K562 (cell line): ENCODE measurements at regions not wholly inside any gene's neighbourhood (a gene's known extent, or its start where the extent isn't known, plus 50 kb on each side); places are given as distances from the start of the nearest gene placed in this dataset.

Source experiments
- ATAC-seq: fragments of 200-7000 bp; cut with Tn5 transposase; 3 replicates; pipeline ENCODE4 v1.9.1; 2020; ENCODE audit warnings: moderate library complexity
- BruUV-seq: library from RNA; stranded (reverse); fragments of 400-500 nt; replicated peaks from 2 replicates; lab custom pipeline; 2021; lab: Mats Ljungman, UMichigan
- CTCF ChIA-PET: fragments of 300-600 bp; formaldehyde crosslinking; extraction: SDS; loops from one replicate; lab custom pipeline; 2021; ENCODE audit warnings: low intra/inter-chr PET ratio; lab: Yijun Ruan, JAX
- POLR2A ChIA-PET: fragments of 300-600, 350-650 bp; sonication (Branson Sonifier 250); formaldehyde crosslinking; extraction: SDS; loops from one replicate; lab custom pipeline; 2021; ENCODE audit warnings: antibody characterized with exemption, inconsistent platforms; lab: Yijun Ruan, JAX
- DNase-seq, 4 experiments: peaks; one replicate each; pipeline versions ENCODE4 v3.0.0 to v3.0.0-alpha.2; 2011 to 2018; ENCODE audit warnings: low spot score in 3 of 4, mixed read lengths in 3 of 4; ENCODE audit errors: extremely low read depth in 1 of 4
- FAIRE-seq: peaks from 2 replicates; lab custom pipeline; 2011; peaks lifted over from hg19 to GRCh38; lab: Jason Lieb, UNC
- H2AFZ ChIP-seq: 2 replicates; pipeline ENCODE4 v1.6.0; 2011; ENCODE audit warnings: low read depth, low read length, control low read depth, inconsistent platforms
- H3K27ac ChIP-seq: fragments of 200-600 bp; 3 replicates; pipeline ENCODE4 v1.8.0; 2011; ENCODE audit warnings: low read depth, mild to moderate bottlenecking, control low read depth, inconsistent platforms, low read length, moderate library complexity, mixed read lengths; ENCODE audit errors: extremely low read depth
- H3K27me3 ChIP-seq, 2 experiments: fragments of 300-600 bp in 1 of 2; 2 replicates in 1 of 2; 3 replicates in 1 of 2; pipeline versions ENCODE4 v1.6.0 to v1.8.0; 2011; ENCODE audit warnings: inconsistent platforms in 2 of 2, low read length in 2 of 2, mild to moderate bottlenecking in 1 of 2, mixed read lengths in 1 of 2, moderate library complexity in 1 of 2; ENCODE audit not compliant: control insufficient read depth in 2 of 2, insufficient read depth in 2 of 2
- H3K36me3 ChIP-seq: fragments of 300-600 bp; 3 replicates; pipeline ENCODE4 v1.8.0; 2011; ENCODE audit warnings: mild to moderate bottlenecking, low read length, inconsistent platforms; ENCODE audit not compliant: control insufficient read depth, insufficient read depth
- H3K4me1 ChIP-seq, 2 experiments: fragments of 200-600 bp in 1 of 2; replicated peaks in 1 of 2; 2 replicates in 1 of 2; 3 replicates in 1 of 2; pipeline versions ENCODE4 v1.5.1 to v1.8.0; 2011; ENCODE audit warnings: inconsistent platforms in 2 of 2, low read length in 2 of 2, mild to moderate bottlenecking in 1 of 2, mixed read lengths in 1 of 2, moderate library complexity in 1 of 2; ENCODE audit not compliant: control insufficient read depth in 2 of 2, insufficient read depth in 2 of 2
- H3K4me2 ChIP-seq: 2 replicates; pipeline ENCODE4 v1.6.1; 2011; ENCODE audit warnings: low read length, control low read depth, inconsistent platforms, mixed read lengths; ENCODE audit not compliant: insufficient read depth
- H3K4me3 ChIP-seq: fragments of 200-600 bp; sonication (generic), shearing (Covaris generic); 2 replicates; pipeline ENCODE4 v1.5.1; 2016; ENCODE audit warnings: control low read depth, inconsistent platforms
- H3K79me2 ChIP-seq: fragments of 200-600 bp; 3 replicates; pipeline ENCODE4 v1.8.0; 2011; ENCODE audit warnings: low read length, inconsistent platforms; ENCODE audit not compliant: control insufficient read depth, insufficient read depth
- H3K9ac ChIP-seq, 2 experiments: 2 replicates each; pipeline versions ENCODE4 v1.6.0 to v1.6.1; 2011; ENCODE audit warnings: low read depth in 2 of 2, low read length in 2 of 2, control low read depth in 1 of 2, inconsistent platforms in 1 of 2, mild to moderate bottlenecking in 1 of 2, mixed read lengths in 1 of 2; ENCODE audit not compliant: insufficient read depth in 1 of 2
- H3K9me1 ChIP-seq: one replicate; pipeline ENCODE4 v1.6.0; 2011; ENCODE audit warnings: inconsistent platforms, mild to moderate bottlenecking, low read length, moderate library complexity; ENCODE audit not compliant: control insufficient read depth, insufficient read depth
- H3K9me3 ChIP-seq: replicated peaks from 2 replicates; pipeline ENCODE4 v1.5.1; 2011; ENCODE audit warnings: low read depth, low read length, inconsistent platforms; ENCODE audit not compliant: control insufficient read depth, insufficient read depth
- H4K20me1 ChIP-seq: replicated peaks from 2 replicates; pipeline ENCODE4 v1.6.1; 2011; ENCODE audit warnings: low read length, inconsistent platforms, mixed read lengths; ENCODE audit not compliant: control insufficient read depth, insufficient read depth
- FOSL1 ChIP-seq: fragments of 200-800 bp; sonication (Bioruptor generic); conservative IDR thresholded peaks from 2 replicates; pipeline ENCODE4 v1.6.1; 2016; ENCODE audit warnings: missing genetic modification characterization, missing compliant biosample characterization
- GTF2F1 ChIP-seq: IDR thresholded peaks from 2 replicates; pipeline ENCODE4 v1.6.1; 2011; ENCODE audit warnings: low read depth, low read length, improper control_type of control experiment
- JUND ChIP-seq, 2 experiments: IDR thresholded peaks; 2 replicates in 1 of 2; 3 replicates in 1 of 2; pipeline ENCODE4 v1.6.1; 2011; ENCODE audit warnings: borderline replicate concordance in 2 of 2, low read depth in 2 of 2, low read length in 2 of 2, improper control_type of control experiment in 1 of 2, missing biosample characterization in 1 of 2, missing genetic modification characterization in 1 of 2, missing genetic modification reagents in 1 of 2
- SOX6 ChIP-seq: fragments of 450-650 bp; IDR thresholded peaks from 2 replicates; pipeline ENCODE4 v1.6.1; 2014; ENCODE audit warnings: mild to moderate bottlenecking
- WGBS: fragments of 100-300 bp; shearing (Covaris generic); methylation state at CpG from one replicate; pipeline ENCODE4 v1.1.6; 2016; ENCODE audit warnings: low coverage, mixed read lengths; ENCODE audit not compliant: insufficient coverage; ENCODE audit errors: missing lambda C conversion rate; 5-methylcytosine and 5-hydroxymethylcytosine counted together
- in situ Hi-C: fragments of 300-500 bp; cut with MboI; formaldehyde crosslinking; loops from 4 replicates; pipeline ENCODE4 v1.15.0; 2018; ENCODE audit warnings: inconsistent platforms, mixed read lengths
- intact Hi-C: fragments of 100-400 bp; cut with micrococcal nuclease; formaldehyde crosslinking; loops from 2 replicates; pipeline ENCODE4 v1.14.2; 2022

- in situ Hi-C loops (no loop called here), intact Hi-C loops (no loop called here)
- 1% methylated on average over 10 of the region's 10 CpGs for WGBS
- FAIRE-seq (no peak), DNase-seq (no peak), ATAC-seq (no peak)
- H3K4me2 ChIP-seq: no peak overlapping the region
- no peaks in the 10 kb centered on the region; the same call in 1 of the 2 replicates for H4K20me1 ChIP-seq
- no peak overlapping the region for H3K4me3 ChIP-seq
- no peak overlapping the region for H3K9ac ChIP-seq
- POLR2A ChIA-PET: interaction anchor here (1.5 kb wide), 1 partner anchor 12 kb away, joined by 3 read pairs; no protein-coding TSS in a partner anchor
- no peak for TF ChIP-seq GTF2F1
- TF ChIP-seq SOX6: peak; percentile 22; the same call in 1 of the 2 replicates
- peak; percentile 64 for TF ChIP-seq FOSL1 (tag)
- 0 out of 2 replicates have a peak, but pooled peaks have one; percentile 4 for TF ChIP-seq JUND (IDR thresholded peaks at IDR 0.05; ENCODE audit: borderline replicate concordance, low read depth, low read length)
- TF ChIP-seq JUND (tag; IDR thresholded peaks at IDR 0.05; ENCODE audit: borderline replicate concordance, low read depth, low read length): no peak
- peaks cover 1 to 30% of the 10 kb centered on the region in 2 experiments; a peak in 4 of 5 replicates for H3K27me3 ChIP-seq
- H3K79me2 ChIP-seq: no peaks in the 10 kb centered on the region
- H3K36me3 ChIP-seq: no peaks in the 10 kb centered on the region
- H3K4me1 ChIP-seq: no peaks in the 10 kb centered on the region; a peak in 1 of 5 replicates
- H3K27ac ChIP-seq: no peak overlapping the region
- no peaks in the 10 kb centered on the region for H3K9me1 ChIP-seq
- BruUV-seq: no TSS peak
- H2AFZ ChIP-seq: no peak overlapping the region
- CTCF ChIA-PET: no interaction called here
- H3K9me3 ChIP-seq: no peaks in the 10 kb centered on the region
These were observed 102.4 kb downstream of the CCT6B start for GRCh38 chr17:34858591-34859565.
